ENCODE measurements at regions not wholly inside any gene's neighbourhood (a gene's known extent, or its start where the extent isn't known, plus 50 kb on each side); places are given as distances from the start of the nearest gene placed in this dataset.

DNA sequence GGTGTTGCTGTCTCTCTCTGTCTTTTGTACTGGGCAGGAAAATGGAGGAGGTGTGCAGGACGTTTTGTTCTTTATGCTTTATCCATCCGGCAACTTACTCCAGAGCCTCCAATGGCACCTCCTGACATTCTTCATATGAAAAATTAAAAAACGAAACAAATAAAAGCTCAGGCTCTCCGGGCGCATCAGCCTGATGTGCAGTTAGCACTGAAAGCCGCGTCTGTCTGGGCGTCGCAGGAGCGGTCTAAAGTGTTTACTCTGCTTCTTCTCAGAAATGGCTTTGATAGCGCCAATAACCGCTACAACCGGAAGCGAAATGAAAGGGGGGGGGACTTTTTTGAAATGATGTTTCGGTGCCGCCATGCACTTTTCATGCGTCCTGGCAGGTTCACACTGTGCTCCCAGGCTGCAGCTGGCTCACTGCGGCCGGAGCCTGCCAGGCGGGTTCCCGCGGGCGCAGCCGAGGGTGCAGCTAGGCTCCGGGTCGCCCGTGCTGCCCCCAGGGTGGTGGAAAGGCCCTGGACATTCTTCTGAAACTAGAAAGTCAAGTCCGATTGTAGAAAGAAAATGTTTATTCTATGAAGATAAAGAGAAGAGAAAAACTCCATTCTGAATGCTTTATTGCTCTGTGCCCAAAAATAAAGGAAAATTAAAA is 407.7 kb upstream of the IRX1 start:
- H2AFZ ChIP-seq (ENCODE audit: low read depth, low read length, poor library complexity, severe bottlenecking), result no peak overlapping the region
- H3K9me2 ChIP-seq (ENCODE audit: insufficient read depth), result no peaks in the 10 kb centered on the region
- BruUV-seq (replicated peaks), result no TSS peak
- DNase-seq (ENCODE audit: low read depth, low spot score) (no peak), ATAC-seq (no peak)
- H3K9me3 ChIP-seq (ENCODE audit: control insufficient read depth in 1 of 2, insufficient read depth in 1 of 2, low read depth in 1 of 2, low read length in 2 of 2), result peaks cover 8 to 29% of the 10 kb centered on the region in 2 experiments; a peak in 2 of 4 replicates
- H3K9ac ChIP-seq (ENCODE audit: low read length), result no peak overlapping the region
- RAD21 ChIA-PET (ENCODE audit: low non-redundant PET in 1 of 2, low total read pairs in 2 of 2, uncharacterized antibody in 2 of 2, unreplicated experiment in 2 of 2), result no interaction called here
- H3K27ac ChIP-seq (ENCODE audit: low read depth, low read length), result no peak overlapping the region
- intact Hi-C loops (cut with micrococcal nuclease), result no loop called here
- H3K27me3 ChIP-seq (ENCODE audit: insufficient read depth, low read length), result no peaks in the 10 kb centered on the region
- no peaks in the 10 kb centered on the region for H3K79me2 ChIP-seq (ENCODE audit: insufficient read depth, low read length)
- H3K4me2 ChIP-seq (ENCODE audit: low read length), result no peak overlapping the region
- no peaks in the 10 kb centered on the region for H3K4me1 ChIP-seq (ENCODE audit: control insufficient read depth in 1 of 2, insufficient read depth in 2 of 2, low read length in 2 of 2)
- H4K20me1 ChIP-seq (ENCODE audit: insufficient read depth), result no peaks in the 10 kb centered on the region
- POLR2A ChIA-PET, result no interaction called here
- no peaks in the 10 kb centered on the region for H3K36me3 ChIP-seq (ENCODE audit: control insufficient read depth in 1 of 2, insufficient read depth in 2 of 2, low read length in 2 of 2)
- no peak for TF ChIP-seq JUND (IDR thresholded peaks at IDR 0.05)
- TF ChIP-seq POLR2AphosphoS5 (IDR thresholded peaks at IDR 0.05; ENCODE audit: low read depth, low read length), result no peak
- no peak for TF ChIP-seq FOSL1 (IDR thresholded peaks at IDR 0.05; ENCODE audit: low read depth)
- TF ChIP-seq YY1 (IDR thresholded peaks at IDR 0.05; ENCODE audit: extremely low read depth, insufficient replicate concordance, low read depth, low read length), result no peak
- no peak for TF ChIP-seq EZH2phosphoT487 (IDR thresholded peaks at IDR 0.05; ENCODE audit: borderline replicate concordance)
- no peak for TF ChIP-seq SIN3A (IDR thresholded peaks at IDR 0.05; ENCODE audit: low read depth)
- TF ChIP-seq ZNF274 (IDR thresholded peaks at IDR 0.05; ENCODE audit: low read depth, low read length), result no peak
- no peak for TF ChIP-seq ZFX (IDR thresholded peaks at IDR 0.05)
- no peak for TF ChIP-seq TCF7L2 (IDR thresholded peaks at IDR 0.05; ENCODE audit: borderline replicate concordance, extremely low read depth, insufficient read depth, insufficient read length)
- TF ChIP-seq RAD21 (IDR thresholded peaks at IDR 0.05; ENCODE audit: low read depth), result no peak
- TF ChIP-seq SP1 (IDR thresholded peaks at IDR 0.05; ENCODE audit: low read depth), result no peak
- TF ChIP-seq, protein P1, sequence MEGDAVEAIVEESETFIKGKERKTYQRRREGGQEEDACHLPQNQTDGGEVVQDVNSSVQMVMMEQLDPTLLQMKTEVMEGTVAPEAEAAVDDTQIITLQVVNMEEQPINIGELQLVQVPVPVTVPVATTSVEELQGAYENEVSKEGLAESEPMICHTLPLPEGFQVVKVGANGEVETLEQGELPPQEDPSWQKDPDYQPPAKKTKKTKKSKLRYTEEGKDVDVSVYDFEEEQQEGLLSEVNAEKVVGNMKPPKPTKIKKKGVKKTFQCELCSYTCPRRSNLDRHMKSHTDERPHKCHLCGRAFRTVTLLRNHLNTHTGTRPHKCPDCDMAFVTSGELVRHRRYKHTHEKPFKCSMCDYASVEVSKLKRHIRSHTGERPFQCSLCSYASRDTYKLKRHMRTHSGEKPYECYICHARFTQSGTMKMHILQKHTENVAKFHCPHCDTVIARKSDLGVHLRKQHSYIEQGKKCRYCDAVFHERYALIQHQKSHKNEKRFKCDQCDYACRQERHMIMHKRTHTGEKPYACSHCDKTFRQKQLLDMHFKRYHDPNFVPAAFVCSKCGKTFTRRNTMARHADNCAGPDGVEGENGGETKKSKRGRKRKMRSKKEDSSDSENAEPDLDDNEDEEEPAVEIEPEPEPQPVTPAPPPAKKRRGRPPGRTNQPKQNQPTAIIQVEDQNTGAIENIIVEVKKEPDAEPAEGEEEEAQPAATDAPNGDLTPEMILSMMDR (IDR thresholded peaks at IDR 0.05 in 2 of 3, conservative IDR thresholded peaks at IDR 0.05 in 1 of 3; ENCODE audit: borderline replicate concordance in 1 of 3, insufficient read depth in 1 of 3, low read depth in 2 of 3, low read length in 2 of 3), result no peak
- no peak for TF ChIP-seq EGR1 (IDR thresholded peaks at IDR 0.05; ENCODE audit: low read depth)
- TF ChIP-seq, protein P2, sequence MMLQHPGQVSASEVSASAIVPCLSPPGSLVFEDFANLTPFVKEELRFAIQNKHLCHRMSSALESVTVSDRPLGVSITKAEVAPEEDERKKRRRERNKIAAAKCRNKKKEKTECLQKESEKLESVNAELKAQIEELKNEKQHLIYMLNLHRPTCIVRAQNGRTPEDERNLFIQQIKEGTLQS (IDR thresholded peaks at IDR 0.05), result no peak
- TF ChIP-seq ELF1 (IDR thresholded peaks at IDR 0.05; ENCODE audit: borderline replicate concordance, low read depth), result no peak
- TF ChIP-seq EZH2 (IDR thresholded peaks at IDR 0.05), result no peak
- TF ChIP-seq, protein P3, sequence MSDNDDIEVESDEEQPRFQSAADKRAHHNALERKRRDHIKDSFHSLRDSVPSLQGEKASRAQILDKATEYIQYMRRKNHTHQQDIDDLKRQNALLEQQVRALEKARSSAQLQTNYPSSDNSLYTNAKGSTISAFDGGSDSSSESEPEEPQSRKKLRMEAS (IDR thresholded peaks at IDR 0.05), result no peak
- no peak for TF ChIP-seq POLR2A (IDR thresholded peaks at IDR 0.05; ENCODE audit: borderline replicate concordance, extremely low read depth, insufficient read depth, insufficient read length)
- no peak overlapping the region for H3K4me3 ChIP-seq (replicated peaks in 1 of 2; ENCODE audit: low read depth in 1 of 2, low read length in 2 of 2)
- CTCF ChIA-PET, result no interaction called here
